Suprapubic skin (tissue), 4 donors: ENCODE measurements at regions not wholly inside any gene's neighbourhood (a gene's known extent, or its start where the extent isn't known, plus 50 kb on each side); places are given as distances from the start of the nearest gene placed in this dataset.

Experiments used
- DNase-seq, 2 donors: peaks; one replicate each; pipeline ENCODE4 v3.0.0-alpha.2; 2019; ENCODE audit warnings: low spot score in 2 of 2
- H3K27ac ChIP-seq: fragments of 200-600 bp; sonication (generic); one replicate; pipeline ENCODE4 v1.5.1; 2019
- H3K27me3 ChIP-seq: fragments of 200-600 bp; sonication (generic); one replicate; pipeline ENCODE4 v1.5.1; 2019
- H3K36me3 ChIP-seq: fragments of 200-600 bp; sonication (generic); one replicate; pipeline ENCODE4 v1.5.1; 2019
- H3K4me1 ChIP-seq: fragments of 200-600 bp; sonication (generic); one replicate; pipeline ENCODE4 v1.5.1; 2019
- H3K4me3 ChIP-seq: fragments of 200-600 bp; sonication (generic); one replicate; pipeline ENCODE4 v1.5.1; 2019; ENCODE audit warnings: mild to moderate bottlenecking
- H3K9me3 ChIP-seq: fragments of 200-600 bp; sonication (generic); one replicate; pipeline ENCODE4 v1.5.1; 2019
- EP300 ChIP-seq: sonication (generic); formaldehyde crosslinking; IDR thresholded peaks from one replicate; pipeline ENCODE4 v1.6.1; 2017; ENCODE audit warnings: antibody characterized with exemption
- POLR2A ChIP-seq, 2 donors: fragments of 450-650 bp; IDR thresholded peaks; one replicate each; pipeline ENCODE4 v1.6.1; 2017; ENCODE audit warnings: antibody characterized with exemption in 2 of 2, mild to moderate bottlenecking in 2 of 2, moderate library complexity in 2 of 2
- POLR2AphosphoS5 ChIP-seq, 3 donors: sonication (generic); formaldehyde crosslinking; IDR thresholded peaks; one replicate each; pipeline ENCODE4 v1.6.1; 2017; ENCODE audit warnings: antibody characterized with exemption in 3 of 3
- WGBS: methylation state at CpG from one replicate; pipeline ENCODE4 v1.1.5; 2018; 5-methylcytosine and 5-hydroxymethylcytosine counted together
- TF ChIP-seq, protein P1 (sequence below), 2 donors: fragments of 200-600 bp in 1 of 2; fragments of 450-650 bp in 1 of 2; sonication (generic) in 1 of 2; IDR thresholded peaks; one replicate each; pipeline ENCODE4 v1.5.1; 2016 to 2019; ENCODE audit warnings: antibody characterized with exemption in 2 of 2, mild to moderate bottlenecking in 1 of 2, moderate library complexity in 1 of 2

DNA sequence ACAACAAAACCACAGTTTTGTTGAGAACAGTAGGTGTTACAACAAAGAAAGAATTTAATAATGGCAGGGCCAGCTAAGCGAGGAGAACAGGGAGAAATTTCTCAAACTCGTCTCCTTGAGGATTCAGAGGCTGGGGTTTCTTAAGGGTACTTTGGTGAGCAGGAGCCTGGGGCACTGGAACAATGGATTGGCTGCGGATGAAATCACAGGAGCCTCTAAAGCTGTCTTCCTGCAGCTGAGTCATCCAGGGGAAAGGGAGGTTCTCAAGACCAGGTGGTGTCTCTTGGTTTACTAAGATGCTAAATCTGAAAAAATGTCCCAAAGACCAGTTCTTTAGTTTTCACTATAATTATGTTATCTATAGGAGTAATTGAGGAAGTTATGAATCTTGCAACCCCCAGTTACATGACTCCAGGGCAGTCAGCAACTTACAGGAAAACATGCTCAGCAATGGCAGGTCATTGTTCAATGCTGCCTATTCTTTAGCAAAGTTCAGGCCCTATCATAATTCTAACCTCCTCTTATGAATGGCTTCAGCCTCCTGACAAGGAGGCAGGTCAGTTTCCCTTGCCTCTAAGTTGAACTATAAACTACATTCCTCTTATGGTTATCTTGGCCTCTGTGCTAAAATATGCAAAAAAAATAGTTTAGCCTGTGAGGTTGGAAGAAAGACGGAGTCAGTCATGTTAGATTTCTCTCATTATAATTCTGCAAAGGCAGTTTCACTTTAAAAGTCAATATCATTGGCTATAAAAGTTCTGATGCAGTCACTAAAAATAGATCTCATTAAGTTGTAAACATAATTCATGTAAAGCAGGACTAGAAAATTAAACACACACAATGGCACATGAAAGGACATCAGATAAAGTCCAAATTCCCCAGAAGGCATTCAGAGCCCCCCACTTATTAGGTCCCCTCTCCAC, 63.3 kb upstream of the CKS2 start:
- Histone ChIP-seq H3K27me3 (no peaks in the 10 kb centered on the region), H3K4me1 (no peaks in the 10 kb centered on the region), H3K27ac (no peak overlapping the region), H3K9me3 (no peaks in the 10 kb centered on the region), H3K36me3 (no peaks in the 10 kb centered on the region), H3K4me3 (no peak overlapping the region)
- TF ChIP-seq POLR2A (IDR thresholded peaks at IDR 0.05) (no peak), POLR2AphosphoS5 (IDR thresholded peaks at IDR 0.05) (no peak), EP300 (no peak)
- TF ChIP-seq, protein P1, sequence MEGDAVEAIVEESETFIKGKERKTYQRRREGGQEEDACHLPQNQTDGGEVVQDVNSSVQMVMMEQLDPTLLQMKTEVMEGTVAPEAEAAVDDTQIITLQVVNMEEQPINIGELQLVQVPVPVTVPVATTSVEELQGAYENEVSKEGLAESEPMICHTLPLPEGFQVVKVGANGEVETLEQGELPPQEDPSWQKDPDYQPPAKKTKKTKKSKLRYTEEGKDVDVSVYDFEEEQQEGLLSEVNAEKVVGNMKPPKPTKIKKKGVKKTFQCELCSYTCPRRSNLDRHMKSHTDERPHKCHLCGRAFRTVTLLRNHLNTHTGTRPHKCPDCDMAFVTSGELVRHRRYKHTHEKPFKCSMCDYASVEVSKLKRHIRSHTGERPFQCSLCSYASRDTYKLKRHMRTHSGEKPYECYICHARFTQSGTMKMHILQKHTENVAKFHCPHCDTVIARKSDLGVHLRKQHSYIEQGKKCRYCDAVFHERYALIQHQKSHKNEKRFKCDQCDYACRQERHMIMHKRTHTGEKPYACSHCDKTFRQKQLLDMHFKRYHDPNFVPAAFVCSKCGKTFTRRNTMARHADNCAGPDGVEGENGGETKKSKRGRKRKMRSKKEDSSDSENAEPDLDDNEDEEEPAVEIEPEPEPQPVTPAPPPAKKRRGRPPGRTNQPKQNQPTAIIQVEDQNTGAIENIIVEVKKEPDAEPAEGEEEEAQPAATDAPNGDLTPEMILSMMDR (IDR thresholded peaks at IDR 0.05), result no peak
- WGBS, result 59% methylated on average over 4 of the region's 4 CpGs
- no peak for DNase-seq

DNA sequence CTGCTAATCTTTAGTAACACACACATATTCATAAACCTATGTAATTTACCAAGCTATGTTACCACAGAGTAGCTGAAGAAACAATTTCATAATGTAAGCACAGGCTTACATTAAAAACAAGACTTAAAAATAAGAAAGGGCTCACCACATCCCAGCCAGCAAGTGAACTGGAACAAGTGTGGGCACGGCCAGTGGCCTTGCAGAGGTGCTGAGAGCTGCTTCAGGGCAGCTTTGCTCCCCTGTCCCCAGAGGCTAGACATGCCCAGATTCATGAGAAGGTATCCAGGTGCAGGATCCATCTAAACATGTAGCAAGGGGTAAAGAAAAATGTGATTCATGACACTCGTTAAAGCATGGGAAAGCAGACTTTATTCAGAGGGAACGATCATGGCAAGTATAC, 62.0 kb upstream of the CKS2 start:
- H3K36me3 ChIP-seq, result no peaks in the 10 kb centered on the region
- H3K27ac ChIP-seq, result no peak overlapping the region
- TF ChIP-seq, protein P1 (IDR thresholded peaks at IDR 0.05), result no peak
- TF ChIP-seq EP300 (no peak), POLR2A (IDR thresholded peaks at IDR 0.05) (no peak), POLR2AphosphoS5 (IDR thresholded peaks at IDR 0.05) (no peak)
- H3K9me3 ChIP-seq, result no peaks in the 10 kb centered on the region
- no peak overlapping the region for H3K4me3 ChIP-seq
- 91% methylated on average over 3 of the region's 3 CpGs for WGBS
- no peaks in the 10 kb centered on the region for H3K27me3 ChIP-seq
- DNase-seq, result no peak
- H3K4me1 ChIP-seq, result no peaks in the 10 kb centered on the region

DNA sequence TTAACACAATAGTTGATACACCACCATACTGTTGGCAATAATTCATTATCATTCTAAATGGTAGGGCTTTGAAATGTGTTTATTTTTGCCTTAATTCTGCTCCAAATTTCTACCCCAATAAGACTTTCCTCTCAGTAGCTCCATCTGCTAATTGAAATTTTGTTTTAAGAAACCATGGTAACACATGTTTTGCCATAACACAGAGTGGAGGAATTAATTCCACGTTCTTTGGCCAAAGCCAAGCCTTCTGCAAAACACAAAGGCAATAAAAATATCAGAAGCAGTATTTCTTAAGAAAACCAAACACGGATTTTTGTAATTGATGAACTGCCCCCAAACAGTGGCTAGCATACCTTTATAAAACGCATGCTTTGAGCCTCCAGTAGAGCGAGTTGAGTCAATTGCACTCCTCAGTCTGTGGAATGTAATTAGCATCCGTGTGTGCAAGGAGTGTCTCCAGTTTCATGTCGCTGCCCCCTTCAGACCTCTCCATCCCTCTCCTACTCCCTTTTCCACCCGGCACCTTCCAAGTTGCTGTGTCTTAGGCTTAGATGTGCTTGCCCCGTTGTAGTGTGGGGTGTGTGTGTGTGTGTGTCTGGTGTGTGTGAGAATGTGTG, 58.2 kb upstream of the CKS2 start:
- no peaks in the 10 kb centered on the region for H3K36me3 ChIP-seq
- no peak overlapping the region for H3K4me3 ChIP-seq
- H3K27me3 ChIP-seq, result no peaks in the 10 kb centered on the region
- no peak for TF ChIP-seq EP300
- no peak for TF ChIP-seq POLR2A (IDR thresholded peaks at IDR 0.05)
- no peaks in the 10 kb centered on the region for H3K9me3 ChIP-seq
- DNase-seq, result no peak
- 54% methylated on average over 8 of the region's 8 CpGs for WGBS
- no peak overlapping the region for H3K27ac ChIP-seq
- no peaks in the 10 kb centered on the region for H3K4me1 ChIP-seq

DNA sequence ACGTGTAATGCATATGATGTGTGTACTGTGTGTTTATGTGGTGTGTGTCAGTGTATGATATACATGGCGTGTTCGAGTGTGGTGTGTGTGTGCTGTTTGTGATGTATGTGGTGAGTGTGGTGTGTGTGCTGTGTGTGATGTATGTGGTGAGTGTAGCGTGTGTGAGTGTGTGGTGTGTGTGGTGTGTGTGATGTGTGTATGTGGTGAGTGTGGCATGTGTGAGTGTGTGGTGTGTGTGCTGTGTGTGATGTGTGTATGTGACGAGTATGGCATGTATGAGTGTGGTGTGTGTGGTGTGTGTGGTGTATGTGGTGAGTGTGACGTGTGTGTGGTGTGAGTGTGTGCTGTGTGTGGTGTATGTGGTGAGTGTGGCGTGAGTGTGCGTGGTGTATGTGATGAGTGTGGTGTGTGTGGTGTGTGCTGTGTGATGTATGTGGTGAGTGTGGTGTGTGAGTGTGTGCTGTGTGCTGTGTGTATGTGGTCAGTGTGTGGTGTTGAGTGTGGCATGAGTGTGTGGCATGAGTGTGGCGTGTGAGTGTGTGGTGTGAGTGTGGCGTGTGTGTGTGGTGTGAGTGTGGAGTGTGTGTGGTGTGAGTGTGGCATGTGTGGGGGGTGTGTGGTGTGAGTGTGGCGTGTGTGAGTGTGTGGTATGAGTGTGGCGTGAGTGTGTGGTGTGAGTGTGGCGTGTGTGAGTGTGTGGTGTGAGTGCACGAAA, 56.8 kb upstream of the CKS2 start:
- H3K27ac ChIP-seq, result no peak overlapping the region
- no peaks in the 10 kb centered on the region for H3K36me3 ChIP-seq
- H3K9me3 ChIP-seq, result no peaks in the 10 kb centered on the region
- no peak for DNase-seq
- no peaks in the 10 kb centered on the region for H3K4me1 ChIP-seq
- no peaks in the 10 kb centered on the region for H3K27me3 ChIP-seq
- no peak overlapping the region for H3K4me3 ChIP-seq
- no peak for TF ChIP-seq POLR2AphosphoS5 (IDR thresholded peaks at IDR 0.05)
- no peak for TF ChIP-seq POLR2A (IDR thresholded peaks at IDR 0.05)
- no peak for TF ChIP-seq EP300
- TF ChIP-seq, protein P1 (IDR thresholded peaks at IDR 0.05), result no peak
- WGBS, result 86% methylated on average over 14 of the region's 14 CpGs

DNA sequence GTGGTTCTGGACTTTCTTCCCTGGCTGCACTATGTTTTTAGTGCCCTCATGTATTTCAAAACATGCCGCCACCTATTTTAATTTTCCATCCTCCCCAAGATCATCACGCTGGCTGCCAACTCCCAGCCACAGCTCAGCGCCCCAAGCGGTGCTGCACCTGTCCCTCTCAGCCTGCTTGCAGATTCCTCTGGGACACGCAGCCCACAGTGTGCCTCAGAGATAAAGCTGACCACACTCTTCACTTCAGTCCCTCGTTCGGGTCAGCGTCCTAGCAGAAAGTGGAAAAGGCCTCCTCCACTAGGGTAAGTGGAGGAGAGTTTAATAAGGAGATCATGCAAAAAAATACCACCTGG, 56.2 kb upstream of the CKS2 start:
- H3K9me3 ChIP-seq, result no peaks in the 10 kb centered on the region
- DNase-seq, result no peak
- 85% methylated on average over 8 of the region's 8 CpGs for WGBS
- no peaks in the 10 kb centered on the region for H3K4me1 ChIP-seq
- H3K36me3 ChIP-seq, result no peaks in the 10 kb centered on the region
- no peak overlapping the region for H3K27ac ChIP-seq
- TF ChIP-seq POLR2AphosphoS5 (IDR thresholded peaks at IDR 0.05), result no peak
- TF ChIP-seq EP300, result no peak
- TF ChIP-seq POLR2A (IDR thresholded peaks at IDR 0.05), result no peak
- TF ChIP-seq, protein P1 (IDR thresholded peaks at IDR 0.05), result no peak
- no peaks in the 10 kb centered on the region for H3K27me3 ChIP-seq
- H3K4me3 ChIP-seq, result no peak overlapping the region
